Prostate gland (tissue), 2 donors: ENCODE measurements at regions not wholly inside any gene's neighbourhood (a gene's known extent, or its start where the extent isn't known, plus 50 kb on each side); places are given as distances from the start of the nearest gene placed in this dataset.

Experiments
- DNase-seq: peaks from one replicate; pipeline ENCODE4 v3.0.0-alpha.2; 2019; ENCODE audit warnings: low spot score
- H3K27ac ChIP-seq, 2 donors: fragments of 200-600 bp; sonication (generic); 2 replicates each; pipeline ENCODE4 v1.5.1; 2017 to 2019
- H3K27me3 ChIP-seq: fragments of 200-600 bp; sonication (generic); replicated peaks from 2 replicates; pipeline ENCODE4 v1.5.1; 2019; ENCODE audit not compliant: insufficient read depth
- H3K36me3 ChIP-seq, 2 donors: fragments of 200-600 bp; sonication (generic); 1 replicate in 1 of 2; 2 replicates in 1 of 2; pipeline versions ENCODE4 v1.5.1 to v1.8.1; 2017 to 2019
- H3K4me1 ChIP-seq: fragments of 200-600 bp; sonication (generic); replicated peaks from 2 replicates; pipeline ENCODE4 v1.5.1; 2019
- H3K4me3 ChIP-seq, 2 donors: fragments of 200-600 bp; sonication (generic); 2 replicates each; pipeline ENCODE4 v1.5.1; 2017 to 2019
- H3K9me3 ChIP-seq: fragments of 200-600 bp; sonication (generic); 2 replicates; pipeline ENCODE4 v1.5.1; 2017
- POLR2A ChIP-seq: fragments of 450-650 bp; IDR thresholded peaks from one replicate; pipeline ENCODE4 v1.6.1; 2016; ENCODE audit warnings: antibody characterized with exemption, mild to moderate bottlenecking
- POLR2AphosphoS5 ChIP-seq: sonication (generic); formaldehyde crosslinking; IDR thresholded peaks from one replicate; pipeline ENCODE4 v1.6.1; 2017; ENCODE audit warnings: antibody characterized with exemption
- WGBS: methylation state at CpG from one replicate; pipeline ENCODE4 v1.1.5; 2018; 5-methylcytosine and 5-hydroxymethylcytosine counted together
- intact Hi-C: fragments of 100-400 bp; cut with DNase I; formaldehyde crosslinking; loops from one replicate; pipeline ENCODE4 v1.14.2; 2022
- TF ChIP-seq, protein P1 (sequence below), 4 experiments: fragments of 200-600 bp in 2 of 4; fragments of 450-650 bp in 2 of 4; sonication (generic) in 2 of 4; IDR thresholded peaks; 1 replicate in 3 of 4; 2 replicates in 1 of 4; pipeline ENCODE4 v1.5.1; 2016 to 2019; ENCODE audit warnings: antibody characterized with exemption in 4 of 4, mild to moderate bottlenecking in 2 of 4, moderate library complexity in 2 of 4

DNA sequence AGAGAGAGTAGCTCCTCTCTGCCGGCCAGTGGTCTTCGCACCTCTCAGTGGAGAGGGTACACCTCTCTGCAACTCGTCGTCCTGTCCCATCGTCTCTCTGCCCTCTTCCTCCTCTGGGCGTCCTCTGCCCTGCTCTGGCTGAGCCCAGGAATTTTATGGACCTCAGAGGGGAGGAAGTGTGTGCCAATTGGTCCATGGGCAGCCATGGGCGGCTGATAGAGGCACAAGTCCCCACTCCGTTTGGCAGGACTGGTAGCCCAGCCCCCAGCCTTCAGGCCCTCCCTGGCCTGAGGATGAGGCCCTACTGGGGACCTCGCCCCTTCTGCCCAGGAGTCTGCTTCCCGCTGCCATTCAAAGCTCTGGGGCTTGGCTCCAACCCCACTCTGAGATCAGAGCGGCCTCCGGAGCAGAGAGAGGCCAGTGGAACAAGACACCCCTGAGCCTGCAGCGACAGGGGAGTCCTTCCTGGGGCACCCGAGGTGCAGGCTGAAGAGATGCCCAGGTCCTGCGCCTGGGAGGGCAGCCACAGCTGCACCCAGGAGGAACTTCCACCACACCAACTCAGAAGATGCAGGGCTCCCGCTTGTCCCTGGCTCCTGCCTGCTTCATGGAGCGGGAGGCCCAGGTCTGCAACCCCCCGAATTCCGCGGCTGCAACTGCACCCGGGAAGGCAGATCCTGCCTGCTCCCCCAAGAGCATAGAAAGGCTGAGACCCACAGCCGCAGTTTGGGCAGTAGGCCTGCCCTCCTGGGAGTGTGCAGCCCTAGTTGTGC lies 659.9 kb downstream of the KCNT2 start:
- H3K9me3 ChIP-seq: no peaks in the 10 kb centered on the region
- H3K27ac ChIP-seq: no peak overlapping the region
- no peak overlapping the region for H3K4me3 ChIP-seq
- WGBS: 99% methylated on average over 21 of the region's 22 CpGs
- no peaks in the 10 kb centered on the region for H3K27me3 ChIP-seq
- intact Hi-C loops: no loop called here
- no peaks in the 10 kb centered on the region for H3K36me3 ChIP-seq
- TF ChIP-seq POLR2AphosphoS5 (no peak), POLR2A (no peak)
- TF ChIP-seq, protein P1, sequence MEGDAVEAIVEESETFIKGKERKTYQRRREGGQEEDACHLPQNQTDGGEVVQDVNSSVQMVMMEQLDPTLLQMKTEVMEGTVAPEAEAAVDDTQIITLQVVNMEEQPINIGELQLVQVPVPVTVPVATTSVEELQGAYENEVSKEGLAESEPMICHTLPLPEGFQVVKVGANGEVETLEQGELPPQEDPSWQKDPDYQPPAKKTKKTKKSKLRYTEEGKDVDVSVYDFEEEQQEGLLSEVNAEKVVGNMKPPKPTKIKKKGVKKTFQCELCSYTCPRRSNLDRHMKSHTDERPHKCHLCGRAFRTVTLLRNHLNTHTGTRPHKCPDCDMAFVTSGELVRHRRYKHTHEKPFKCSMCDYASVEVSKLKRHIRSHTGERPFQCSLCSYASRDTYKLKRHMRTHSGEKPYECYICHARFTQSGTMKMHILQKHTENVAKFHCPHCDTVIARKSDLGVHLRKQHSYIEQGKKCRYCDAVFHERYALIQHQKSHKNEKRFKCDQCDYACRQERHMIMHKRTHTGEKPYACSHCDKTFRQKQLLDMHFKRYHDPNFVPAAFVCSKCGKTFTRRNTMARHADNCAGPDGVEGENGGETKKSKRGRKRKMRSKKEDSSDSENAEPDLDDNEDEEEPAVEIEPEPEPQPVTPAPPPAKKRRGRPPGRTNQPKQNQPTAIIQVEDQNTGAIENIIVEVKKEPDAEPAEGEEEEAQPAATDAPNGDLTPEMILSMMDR (IDR thresholded peaks at IDR 0.05): no peak
- no peak for DNase-seq
- no peaks in the 10 kb centered on the region for H3K4me1 ChIP-seq

DNA sequence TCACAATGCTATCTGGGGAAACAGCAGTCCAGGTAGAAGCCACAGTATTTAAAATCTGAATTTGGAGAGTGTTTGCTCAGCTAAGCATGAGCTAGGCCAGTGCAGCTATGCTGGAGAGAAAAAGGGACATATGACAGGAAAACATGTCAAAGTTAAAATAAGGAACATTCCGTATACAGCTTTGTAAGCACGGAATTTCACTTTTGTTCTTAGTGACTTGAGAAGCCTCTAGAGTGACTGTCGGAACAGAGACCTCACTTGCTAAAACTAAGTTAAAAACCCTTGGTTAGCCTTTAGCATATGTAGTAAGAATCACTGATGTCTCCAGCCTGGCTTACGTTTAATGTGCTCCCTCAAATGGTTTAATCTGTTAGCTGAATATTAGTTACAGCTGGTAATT lies 661.7 kb downstream of the KCNT2 start:
- intact Hi-C loops: no loop called here
- Histone ChIP-seq H3K4me3 (no peak overlapping the region), H3K9me3 (no peaks in the 10 kb centered on the region), H3K4me1 (no peaks in the 10 kb centered on the region), H3K36me3 (no peaks in the 10 kb centered on the region), H3K27me3 (no peaks in the 10 kb centered on the region), H3K27ac (no peak overlapping the region)
- 81% methylated on average over 4 of the region's 4 CpGs for whole genome bisulfite sequencing
- TF ChIP-seq, protein P1 (IDR thresholded peaks at IDR 0.05): no peak
- TF ChIP-seq POLR2A: no peak
- TF ChIP-seq POLR2AphosphoS5: no peak
- DNase-seq: no peak

DNA sequence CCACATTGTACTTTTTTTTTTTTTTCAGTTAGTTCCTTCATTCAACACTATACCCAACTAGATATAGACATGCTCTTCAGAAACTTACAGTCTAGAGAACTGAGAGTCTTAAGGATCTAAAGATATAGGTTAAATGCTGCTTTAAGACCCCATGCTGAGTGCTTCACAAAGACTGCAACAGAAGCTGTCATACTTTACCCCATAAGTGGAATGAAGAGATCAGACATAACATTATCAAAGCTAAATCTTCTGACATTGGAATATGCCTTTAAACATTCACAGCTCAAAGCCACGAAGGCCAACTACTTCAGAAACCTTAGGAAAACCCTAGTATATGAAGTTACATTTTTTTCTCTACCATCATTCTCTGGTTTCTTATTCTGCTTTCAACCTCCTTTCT lies 666.4 kb downstream of the KCNT2 start:
- no peak for DNase-seq
- no peaks in the 10 kb centered on the region for H3K4me1 ChIP-seq
- no peak for TF ChIP-seq POLR2AphosphoS5
- intact Hi-C loops: no loop called here
- no peaks in the 10 kb centered on the region for H3K27me3 ChIP-seq
- H3K27ac ChIP-seq: no peak overlapping the region
- no peak overlapping the region for H3K4me3 ChIP-seq
- WGBS: 85% methylated on average over 1 of the region's 1 CpG
- H3K9me3 ChIP-seq: no peaks in the 10 kb centered on the region
- no peaks in the 10 kb centered on the region for H3K36me3 ChIP-seq

DNA sequence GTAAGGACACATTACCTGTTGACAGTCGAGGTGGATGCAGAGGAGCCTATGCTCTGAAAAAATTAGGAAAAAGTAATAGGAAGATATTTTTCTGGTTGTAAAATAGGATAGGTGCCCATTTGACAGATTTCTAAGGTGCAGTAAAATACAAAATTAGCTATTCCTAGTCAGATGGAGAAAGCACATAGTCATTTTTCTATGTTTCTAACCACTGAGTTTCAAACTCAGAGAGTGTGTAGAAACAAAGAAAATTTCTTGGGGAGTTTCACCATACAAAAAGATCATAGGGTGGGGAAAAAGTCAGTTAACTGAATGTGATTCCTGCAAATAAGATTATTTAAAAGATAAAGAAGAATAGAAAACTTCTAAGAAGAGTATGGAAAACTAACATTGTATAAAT lies 666.9 kb downstream of the KCNT2 start:
- no peaks in the 10 kb centered on the region for H3K36me3 ChIP-seq
- H3K4me1 ChIP-seq: no peaks in the 10 kb centered on the region
- H3K27me3 ChIP-seq: no peaks in the 10 kb centered on the region
- intact Hi-C loops: no loop called here
- TF ChIP-seq POLR2AphosphoS5 (no peak), POLR2A (no peak)
- TF ChIP-seq, protein P1 (IDR thresholded peaks at IDR 0.05): no peak
- DNase-seq: no peak
- H3K4me3 ChIP-seq: no peak overlapping the region
- no peak overlapping the region for H3K27ac ChIP-seq
- H3K9me3 ChIP-seq: no peaks in the 10 kb centered on the region
- 77% methylated on average over 1 of the region's 1 CpG for WGBS

DNA sequence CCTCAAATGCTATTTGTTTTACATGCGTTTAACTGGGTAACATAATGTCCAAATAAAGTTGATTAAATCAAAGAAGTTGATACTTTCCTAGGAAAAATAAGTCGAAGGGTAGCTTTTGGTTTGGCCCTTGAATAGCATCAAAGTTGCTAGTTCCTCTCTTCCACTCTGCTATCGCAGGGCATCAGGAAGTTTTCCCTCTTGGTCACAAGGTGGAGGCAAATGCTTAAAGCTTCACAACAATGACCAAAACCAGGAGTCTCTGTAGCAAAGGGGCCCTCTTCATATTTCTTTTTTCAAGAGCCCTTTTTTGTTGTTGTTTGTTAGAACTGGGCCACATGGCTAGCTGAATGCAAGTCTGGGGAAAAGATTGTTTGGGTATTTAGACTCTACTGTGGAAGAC lies 668.4 kb downstream of the KCNT2 start:
- TF ChIP-seq, protein P1 (IDR thresholded peaks at IDR 0.05): no peak
- TF ChIP-seq POLR2A: no peak
- no peak for TF ChIP-seq POLR2AphosphoS5
- Histone ChIP-seq H3K9me3 (no peaks in the 10 kb centered on the region), H3K36me3 (no peaks in the 10 kb centered on the region)

More for the DNA sequence above, 668.4 kb downstream of the KCNT2 start:
- H3K4me1 ChIP-seq: no peaks in the 10 kb centered on the region
- H3K27me3 ChIP-seq: no peaks in the 10 kb centered on the region
- 28% methylated on average over 3 of the region's 3 CpGs for WGBS
- H3K27ac ChIP-seq: no peak overlapping the region
- intact Hi-C loops: no loop called here
- no peak overlapping the region for H3K4me3 ChIP-seq
- DNase-seq: no peak
